GM23338 (cell line): ENCODE measurements at regions not wholly inside any gene's neighbourhood (a gene's known extent, or its start where the extent isn't known, plus 50 kb on each side); places are given as distances from the start of the nearest gene placed in this dataset.

Experiments used
- ATAC-seq: fragments of 200-7000 bp; cut with Tn5 transposase; 3 replicates; pipeline ENCODE4 v1.9.1; 2020
- DNase-seq: peaks from one replicate; pipeline ENCODE4 v3.0.0-alpha.2; 2015; ENCODE audit warnings: low spot score
- H2AFZ ChIP-seq: fragments of 200-600 bp; sonication (generic); 2 replicates; pipeline ENCODE4 v1.8.0; 2016; ENCODE audit warnings: antibody characterized with exemption, mild to moderate bottlenecking, moderate library complexity
- H3F3A ChIP-seq: fragments of 200-600 bp; sonication (generic); replicated peaks from 2 replicates; pipeline ENCODE4 v1.8.0; 2017; ENCODE audit warnings: antibody characterized with exemption, mixed run types, low read depth
- H3K27ac ChIP-seq: fragments of 200-600 bp; sonication (generic); 2 replicates; pipeline ENCODE4 v1.6.1; 2016; ENCODE audit warnings: low read depth
- H3K27me3 ChIP-seq: fragments of 200-600 bp; sonication (generic); 2 replicates; pipeline ENCODE4 v1.8.0; 2016; ENCODE audit warnings: mild to moderate bottlenecking, mixed run types, moderate library complexity; ENCODE audit not compliant: insufficient read depth
- H3K36me3 ChIP-seq: fragments of 200-600 bp; sonication (generic); 2 replicates; pipeline ENCODE4 v1.8.0; 2016; ENCODE audit warnings: mild to moderate bottlenecking; ENCODE audit not compliant: insufficient read depth
- H3K4me1 ChIP-seq: fragments of 200-600 bp; sonication (generic); 2 replicates; pipeline ENCODE4 v1.8.0; 2016; ENCODE audit warnings: mild to moderate bottlenecking, moderate library complexity; ENCODE audit not compliant: insufficient read depth
- H3K4me2 ChIP-seq: fragments of 200-600 bp; sonication (generic); 2 replicates; pipeline ENCODE4 v1.7.1; 2017; ENCODE audit warnings: mixed run types
- H3K4me3 ChIP-seq: fragments of 200-600 bp; sonication (generic); 2 replicates; pipeline ENCODE4 v1.6.1; 2016; ENCODE audit warnings: mixed run types
- H3K79me2 ChIP-seq: fragments of 200-600 bp; sonication (generic); replicated peaks from 2 replicates; pipeline ENCODE4 v1.8.0; 2017; ENCODE audit warnings: mild to moderate bottlenecking; ENCODE audit not compliant: insufficient read depth
- H3K9me2 ChIP-seq: fragments of 200-600 bp; sonication (generic); 2 replicates; pipeline ENCODE4 v1.8.0; 2017; ENCODE audit not compliant: insufficient read depth
- H4K20me1 ChIP-seq: fragments of 200-600 bp; sonication (generic); replicated peaks from 2 replicates; pipeline ENCODE4 v1.8.0; 2017; ENCODE audit warnings: mild to moderate bottlenecking; ENCODE audit not compliant: insufficient read depth
- H3K27ac Mint-ChIP-seq: 2 replicates; pipeline ENCODE4 v1.8.0; 2020; ENCODE audit warnings: inconsistent platforms, mild to moderate bottlenecking, moderate library complexity, mixed read lengths
- H3K27me3 Mint-ChIP-seq: 3 replicates; pipeline ENCODE4 v1.8.0; 2022; ENCODE audit warnings: low read depth, mild to moderate bottlenecking, moderate library complexity, mixed read lengths, inconsistent platforms; ENCODE audit not compliant: insufficient read depth, poor library complexity
- H3K36me3 Mint-ChIP-seq: 3 replicates; pipeline ENCODE4 v1.8.0; 2021; ENCODE audit warnings: low read depth, mild to moderate bottlenecking, inconsistent platforms, moderate library complexity, mixed read lengths
- H3K4me1 Mint-ChIP-seq: 3 replicates; pipeline ENCODE4 v1.8.0; 2020; ENCODE audit warnings: mild to moderate bottlenecking, inconsistent platforms, mixed read lengths
- H3K4me3 Mint-ChIP-seq: 3 replicates; pipeline ENCODE4 v1.8.0; 2021; ENCODE audit warnings: moderate library complexity, mild to moderate bottlenecking, inconsistent platforms, mixed read lengths
- H3K9me3 Mint-ChIP-seq: 3 replicates; pipeline ENCODE4 v1.8.0; 2020; ENCODE audit warnings: moderate library complexity, mild to moderate bottlenecking, inconsistent platforms, mixed read lengths
- CTCF ChIP-seq, 2 experiments: fragments of 200-600 bp in 1 of 2; sonication (generic) in 1 of 2; conservative IDR thresholded peaks; 2 replicates each; pipeline versions ENCODE4 v1.5.1 to v1.6.1; 2016 to 2017; ENCODE audit warnings: antibody characterized with exemption in 2 of 2, low read depth in 2 of 2, mild to moderate bottlenecking in 2 of 2, moderate library complexity in 1 of 2
- NANOG ChIP-seq: IDR thresholded peaks from 2 replicates; pipeline ENCODE4 v1.6.1; 2016; ENCODE audit warnings: antibody characterized with exemption, borderline replicate concordance
- STAT1 ChIP-seq: IDR thresholded peaks from one replicate; pipeline ENCODE4 v1.6.1; 2016; ENCODE audit warnings: antibody characterized with exemption; ENCODE audit not compliant: unreplicated experiment
- ZNF114 ChIP-seq: fragments of 250-450 bp; sonication (Bioruptor Pico); IDR thresholded peaks from 2 replicates; pipeline ENCODE4 v1.5.0; 2020; ENCODE audit warnings: mild to moderate bottlenecking, moderate library complexity
- ZNF331 ChIP-seq: fragments of 250-450 bp; sonication (Bioruptor Pico); IDR thresholded peaks from 2 replicates; pipeline ENCODE4 v1.5.0; 2020; ENCODE audit warnings: low read depth, mild to moderate bottlenecking, moderate library complexity
- ZNF462 ChIP-seq: fragments of 250-450 bp; sonication (Bioruptor Pico); IDR thresholded peaks from 2 replicates; pipeline ENCODE4 v1.5.0; 2020; ENCODE audit warnings: mild to moderate bottlenecking, moderate library complexity

GRCh38 chr13:76474966-76475365, 411.2 kb downstream of the KCTD12 start:
- Histone ChIP-seq H3F3A (no peaks in the 10 kb centered on the region), H3K4me1 (no peaks in the 10 kb centered on the region), H3K4me3 (no peak overlapping the region), H3K4me2 (no peak overlapping the region), H4K20me1 (no peaks in the 10 kb centered on the region), H3K36me3 (no peaks in the 10 kb centered on the region), H2AFZ (no peak overlapping the region), H3K27ac (no peak overlapping the region), H3K79me2 (no peaks in the 10 kb centered on the region), H3K9me2 (no peaks in the 10 kb centered on the region), H3K27me3 (no peaks in the 10 kb centered on the region)
- H3K4me1 Mint-ChIP-seq: no peaks in the 10 kb centered on the region
- no peaks in the 10 kb centered on the region; the same call in 1 of the 3 replicates for H3K9me3 Mint-ChIP-seq
- no peak overlapping the region for H3K27ac Mint-ChIP-seq
- no peak for ATAC-seq
- H3K4me3 Mint-ChIP-seq: no peak overlapping the region
- no peak for DNase-seq
- no peak for TF ChIP-seq STAT1
- TF ChIP-seq NANOG: no peak
- TF ChIP-seq ZNF114 (CRISPR knock-in tag): no peak
- TF ChIP-seq ZNF462 (CRISPR knock-in tag): no peak
- no peak for TF ChIP-seq CTCF (conservative IDR thresholded peaks at IDR 0.05; ENCODE audit: low read depth in 2 of 2)
- TF ChIP-seq ZNF331 (CRISPR knock-in tag): no peak
- no peaks in the 10 kb centered on the region for H3K27me3 Mint-ChIP-seq
- H3K36me3 Mint-ChIP-seq: no peaks in the 10 kb centered on the region
